ENCODE measurements at regions not wholly inside any gene's neighbourhood (a gene's known extent, or its start where the extent isn't known, plus 50 kb on each side); places are given as distances from the start of the nearest gene placed in this dataset.
A peak's percentile ranks its signal among the peaks of the same experiment; 100 is the strongest.

DNA sequence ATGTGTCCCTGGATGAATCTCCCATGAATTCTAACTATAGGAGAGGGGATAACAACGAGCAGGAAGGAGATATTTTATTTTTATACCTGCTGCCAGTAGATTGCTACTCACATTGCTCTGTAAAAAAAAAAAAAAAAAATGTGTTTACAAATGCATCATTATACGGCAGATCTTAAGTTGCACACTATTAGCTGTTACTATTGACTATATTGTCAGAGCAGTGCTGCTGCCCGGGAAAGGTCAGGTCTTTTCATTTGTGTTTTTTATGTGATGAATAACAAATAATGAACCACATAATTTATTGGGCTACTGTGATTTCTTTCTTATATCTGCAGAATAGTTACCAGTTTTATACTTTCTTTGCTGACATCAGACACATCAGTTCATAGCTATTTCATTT lies 393.3 kb downstream of the C6orf118 start:
- WGBS, 10 experiments: 28 to 79% (median 50%) methylated on average over 1 to 3 of the region's 3 CpGs; no CpG with 5 or more reads in 1 of the 10 experiments
- ATAC-seq (replicated peaks in 6 of 8): peak in 5 of 8 experiments; percentile 65 to 87 (median 72)
- no peak overlapping the region for H3K4me3 ChIP-seq
- H3K4me1 ChIP-seq (replicated peaks in 1 of 2): peaks cover 9 to 24% of the 10 kb centered on the region in 2 donors
- in situ Hi-C loops (cut with MboI; ENCODE audit: low pct_unique_long_range_greater_than_20kb in 2 of 9, low sequenced_read_pairs in 9 of 9, unreplicated experiment in 9 of 9): loop anchor here in 4 of 9 experiments (25.0 kb wide), 3 partner anchors 704 to 1504 kb away; partner anchors contain the start of gene QKI (in 1 of the 4)
- no peak overlapping the region for H3K27ac ChIP-seq

DNA sequence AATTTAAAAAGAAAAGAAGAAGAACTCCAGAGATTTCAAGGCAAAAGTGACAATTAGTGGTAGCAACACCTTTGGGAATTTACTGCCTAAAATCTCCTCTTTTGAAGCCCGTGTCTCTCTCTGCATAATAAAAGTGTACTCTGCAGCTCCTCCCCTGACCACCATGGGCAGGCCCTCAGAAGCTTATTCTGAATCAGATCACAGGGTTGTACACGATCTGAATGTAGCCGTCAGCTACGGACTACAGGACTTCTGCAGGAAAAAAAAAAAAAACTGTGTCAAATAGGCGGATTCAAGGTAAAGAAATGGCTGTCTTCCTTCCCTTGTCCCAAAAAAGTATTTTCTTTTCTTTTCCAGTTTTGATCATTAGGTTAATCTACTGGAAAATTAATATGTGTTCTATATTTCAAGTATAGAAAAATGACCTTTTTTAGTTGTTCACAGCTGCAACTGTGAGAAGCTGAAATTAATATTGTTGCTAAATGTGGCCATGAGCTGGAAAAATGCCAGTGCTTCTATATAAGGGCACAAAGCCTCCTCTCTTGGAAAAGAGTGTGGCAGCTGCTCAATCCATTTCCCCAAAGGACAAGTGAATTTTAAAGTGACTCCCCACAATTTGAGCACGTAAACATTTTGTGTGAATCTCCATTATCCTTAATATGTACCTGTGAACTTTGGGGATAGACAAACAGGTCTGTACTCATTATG lies 397.4 kb downstream of the C6orf118 start:
- peaks cover 9 to 24% of the 10 kb centered on the region in 2 donors for H3K4me1 ChIP-seq (replicated peaks in 1 of 2)
- no peak overlapping the region for H3K4me3 ChIP-seq
- 12 to 80% (median 39%) methylated on average over 1 to 6 of the region's 6 CpGs for WGBS, 10 experiments
- no peak overlapping the region for H3K27ac ChIP-seq
- in situ Hi-C loops (cut with MboI; ENCODE audit: low pct_unique_long_range_greater_than_20kb in 2 of 9, low sequenced_read_pairs in 9 of 9, unreplicated experiment in 9 of 9): loop anchor here in 4 of 9 experiments (25.0 kb wide), 3 partner anchors 700 to 1500 kb away; partner anchors contain the start of gene QKI (in 1 of the 4)
- ATAC-seq (replicated peaks in 6 of 8): peak in 7 of 8 experiments; percentile 52 to 81 (median 63)

DNA sequence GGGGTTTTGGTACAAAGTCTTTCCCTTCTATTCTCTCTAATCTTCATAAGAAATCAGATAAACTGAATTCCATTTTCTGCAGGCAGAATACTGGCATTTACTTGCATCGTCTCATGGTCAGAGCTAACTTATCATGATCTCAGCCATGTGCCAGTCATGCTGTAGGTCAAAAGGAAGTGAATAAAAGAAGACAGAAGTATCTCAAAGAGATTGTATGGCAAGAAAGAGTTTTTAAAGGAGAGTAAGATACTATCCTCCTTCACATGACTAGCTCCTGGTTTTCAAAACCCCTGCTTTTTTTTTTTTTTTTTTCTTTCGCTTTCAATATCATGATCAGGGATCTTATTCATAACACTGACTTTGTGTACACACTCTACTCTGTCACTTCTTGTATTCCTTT lies 398.3 kb downstream of the C6orf118 start:
- no peak for ATAC-seq (replicated peaks in 6 of 8)
- in situ Hi-C loops (cut with MboI; ENCODE audit: low pct_unique_long_range_greater_than_20kb in 2 of 9, low sequenced_read_pairs in 9 of 9, unreplicated experiment in 9 of 9): loop anchor here in 4 of 9 experiments (25.0 kb wide), 3 partner anchors 699 to 1499 kb away; partner anchors contain the start of gene QKI (in 1 of the 4)
- Histone ChIP-seq H3K4me3 (no peak overlapping the region), H3K27ac (no peak overlapping the region), H3K4me1 (replicated peaks in 1 of 2) (peaks cover 3 to 17% of the 10 kb centered on the region in 2 donors)
- 55 to 100% (median 92%) methylated on average over 1 to 2 of the region's 2 CpGs; no CpG with 5 or more reads in 1 of the 10 experiments for WGBS, 10 experiments

DNA sequence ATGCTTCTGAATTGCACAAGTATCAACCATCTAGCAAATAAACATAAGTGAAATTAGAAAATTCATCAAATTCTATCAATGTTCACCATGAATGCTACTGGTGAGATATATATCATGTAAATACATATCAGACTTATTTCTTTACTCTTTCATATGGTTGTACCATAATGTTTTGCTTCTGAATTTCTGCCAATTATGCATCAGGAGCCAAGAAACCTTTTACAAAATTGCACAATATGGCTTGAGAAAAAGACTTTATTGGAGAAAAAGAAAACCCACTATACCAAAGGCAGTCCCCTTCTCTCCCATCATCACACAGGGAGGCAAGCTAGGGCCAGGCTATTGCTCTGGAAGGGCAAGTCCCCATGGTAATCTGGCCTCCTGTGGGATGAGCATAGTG lies 402.6 kb downstream of the C6orf118 start:
- in situ Hi-C loops (cut with MboI; ENCODE audit: low pct_unique_long_range_greater_than_20kb in 2 of 9, low sequenced_read_pairs in 9 of 9, unreplicated experiment in 9 of 9): loop anchor here in 4 of 9 experiments (25.0 kb wide), 3 partner anchors 694 to 1494 kb away; partner anchors contain the start of gene QKI (in 1 of the 4)
- H3K4me3 ChIP-seq: no peak overlapping the region
- H3K4me1 ChIP-seq (replicated peaks in 1 of 2): peaks cover 0 to 2% of the 10 kb centered on the region in 2 donors
- H3K27ac ChIP-seq: no peak overlapping the region
- ATAC-seq (replicated peaks in 6 of 8): no peak

DNA sequence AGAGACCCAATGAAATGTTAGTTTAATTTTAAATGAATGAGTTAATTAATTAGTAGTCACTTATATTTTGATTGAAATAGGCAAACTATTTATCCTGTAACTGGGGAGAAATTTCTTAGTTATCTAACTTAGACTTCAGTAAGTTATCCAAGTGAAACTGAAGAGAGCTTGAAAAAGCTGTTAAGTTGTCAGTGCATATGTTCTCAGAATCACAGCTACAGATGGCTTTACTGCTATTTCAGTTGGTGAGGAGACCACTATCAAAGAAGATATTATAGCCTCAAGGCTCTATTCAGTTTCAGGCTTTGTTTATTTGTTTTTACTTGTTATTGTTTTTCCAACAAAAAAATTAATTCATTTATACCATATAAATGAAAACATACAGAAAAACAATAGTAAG lies 404.1 kb downstream of the C6orf118 start:
- ATAC-seq (replicated peaks in 6 of 8): no peak
- H3K4me1 ChIP-seq (replicated peaks in 1 of 2): no peaks in the 10 kb centered on the region
- H3K4me3 ChIP-seq: no peak overlapping the region
- no peak overlapping the region for H3K27ac ChIP-seq
- in situ Hi-C loops (cut with MboI; ENCODE audit: low pct_unique_long_range_greater_than_20kb in 2 of 9, low sequenced_read_pairs in 9 of 9, unreplicated experiment in 9 of 9): loop anchor here in 4 of 9 experiments (25.0 kb wide), 3 partner anchors 693 to 1493 kb away; partner anchors contain the start of gene QKI (in 1 of the 4)

DNA sequence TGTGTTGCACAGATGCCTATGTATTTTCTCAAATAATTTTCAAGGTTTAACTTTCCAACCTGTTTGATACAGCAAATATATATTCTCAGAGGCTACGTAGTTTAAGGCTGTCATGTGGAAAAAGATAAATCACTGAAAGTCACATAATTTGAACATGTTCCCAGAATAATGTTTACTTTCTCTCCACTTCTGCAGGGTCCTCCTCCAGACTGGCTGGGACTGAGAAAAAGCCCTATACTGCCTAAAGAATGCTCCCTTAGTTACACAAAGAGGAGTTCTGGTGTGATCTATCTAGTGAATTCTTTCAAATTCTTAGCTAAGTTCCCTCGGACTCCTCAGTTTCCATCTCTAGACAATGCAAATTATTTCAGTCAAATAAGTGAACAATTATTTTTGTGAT lies 411.0 kb downstream of the C6orf118 start:
- in situ Hi-C loops (cut with MboI; ENCODE audit: low pct_unique_long_range_greater_than_20kb in 2 of 9, low sequenced_read_pairs in 9 of 9, unreplicated experiment in 9 of 9): no loop called here
- ATAC-seq (replicated peaks in 6 of 8): peak in 1 of 8 experiments; percentile 77
- WGBS, 10 experiments: 0 to 100% (median 75%) methylated on average over 1 to 2 of the region's 2 CpGs
- no peak overlapping the region for H3K27ac ChIP-seq
- H3K4me3 ChIP-seq: no peak overlapping the region
- no peaks in the 10 kb centered on the region for H3K4me1 ChIP-seq (replicated peaks in 1 of 2)

DNA sequence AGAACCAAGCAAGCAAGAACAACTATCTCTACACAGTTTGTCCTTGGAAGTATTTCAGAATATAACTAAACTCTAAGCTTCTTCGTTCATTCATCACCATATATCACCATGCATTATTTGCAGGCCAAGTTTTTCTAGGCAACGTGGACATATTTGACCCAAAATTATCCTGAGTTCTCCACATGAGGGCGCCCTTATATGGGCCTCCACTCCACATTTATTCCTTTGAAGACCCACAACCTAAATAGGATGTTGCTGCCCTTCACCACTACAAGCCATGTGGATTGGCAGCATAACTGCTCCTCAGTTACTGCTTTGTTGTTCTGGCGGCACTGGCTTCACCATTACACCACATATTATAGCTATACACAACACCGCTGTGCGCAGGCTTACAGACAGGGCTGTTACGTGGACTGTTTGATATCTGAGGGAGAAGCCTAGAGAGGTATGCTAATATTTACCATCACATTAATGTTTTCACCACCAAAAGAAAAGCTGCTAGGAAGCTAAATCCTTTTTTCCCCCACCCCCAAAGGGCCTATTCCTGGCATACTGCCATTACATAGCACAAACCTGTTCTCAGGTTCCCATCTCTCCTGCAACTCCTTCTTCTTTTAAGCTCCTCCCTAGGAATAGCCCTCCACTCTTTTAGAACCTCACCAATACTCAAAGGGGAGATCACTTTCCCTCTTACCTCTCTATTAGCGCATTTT lies 411.7 kb downstream of the C6orf118 start:
- 32 to 100% (median 82%) methylated on average over 1 to 7 of the region's 8 CpGs for WGBS, 10 experiments
- Histone ChIP-seq H3K27ac (no peak overlapping the region), H3K4me3 (no peak overlapping the region), H3K4me1 (replicated peaks in 1 of 2) (no peaks in the 10 kb centered on the region)
- in situ Hi-C loops (cut with MboI; ENCODE audit: low pct_unique_long_range_greater_than_20kb in 2 of 9, low sequenced_read_pairs in 9 of 9, unreplicated experiment in 9 of 9): no loop called here
- peak in 2 of 8 experiments; percentile 53 to 93 for ATAC-seq (replicated peaks in 6 of 8)

DNA sequence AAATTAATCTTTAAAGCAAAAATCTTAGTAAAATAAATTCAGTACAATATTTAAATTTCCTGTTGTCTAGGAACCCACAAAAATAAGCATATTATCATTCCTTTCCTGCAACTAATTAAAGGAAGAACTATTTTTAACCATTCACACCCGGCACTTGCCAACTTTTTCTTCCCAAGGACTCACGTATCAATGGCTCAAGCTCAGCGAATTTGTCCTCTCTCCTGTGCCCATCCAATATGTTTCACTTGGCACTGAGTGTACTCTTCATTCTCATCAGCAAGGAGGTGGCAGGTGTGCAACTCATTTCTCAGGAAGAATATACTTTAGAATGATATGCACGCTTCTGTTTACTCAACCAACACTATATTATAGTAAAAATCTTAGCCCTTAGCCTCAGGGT lies 419.4 kb downstream of the C6orf118 start:
- no peak for ATAC-seq (replicated peaks in 6 of 8)
- no peaks in the 10 kb centered on the region for H3K4me1 ChIP-seq (replicated peaks in 1 of 2)
- H3K4me3 ChIP-seq: no peak overlapping the region
- H3K27ac ChIP-seq: no peak overlapping the region
- WGBS, 10 experiments: 0 to 100% (median 50%) methylated on average over 1 to 4 of the region's 4 CpGs; no CpG with 5 or more reads in 2 of the 10 experiments
- in situ Hi-C loops (cut with MboI; ENCODE audit: low pct_unique_long_range_greater_than_20kb in 2 of 9, low sequenced_read_pairs in 9 of 9, unreplicated experiment in 9 of 9): no loop called here

DNA sequence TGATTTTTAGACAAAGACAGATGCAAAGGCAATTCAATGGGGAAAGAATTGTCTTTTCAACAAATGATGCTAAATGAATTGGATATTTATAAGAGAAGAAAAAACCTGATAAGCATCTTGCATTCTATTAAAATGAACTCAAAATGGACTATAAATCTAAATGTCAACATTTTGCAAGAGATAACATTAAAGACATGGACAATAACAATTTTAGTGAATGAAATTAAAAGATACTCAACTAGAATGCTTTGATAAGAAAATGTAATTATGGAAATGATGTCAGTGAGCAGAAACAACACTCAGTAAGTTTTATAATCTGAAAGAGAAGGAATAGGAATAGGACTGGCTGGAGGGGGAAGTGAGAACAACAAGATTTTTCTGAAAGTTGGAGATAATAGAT lies 421.7 kb downstream of the C6orf118 start:
- Histone ChIP-seq H3K4me1 (replicated peaks in 1 of 2) (no peaks in the 10 kb centered on the region), H3K27ac (no peak overlapping the region), H3K4me3 (no peak overlapping the region)
- no peak for ATAC-seq (replicated peaks in 6 of 8)
- in situ Hi-C loops (cut with MboI; ENCODE audit: low pct_unique_long_range_greater_than_20kb in 2 of 9, low sequenced_read_pairs in 9 of 9, unreplicated experiment in 9 of 9): no loop called here

DNA sequence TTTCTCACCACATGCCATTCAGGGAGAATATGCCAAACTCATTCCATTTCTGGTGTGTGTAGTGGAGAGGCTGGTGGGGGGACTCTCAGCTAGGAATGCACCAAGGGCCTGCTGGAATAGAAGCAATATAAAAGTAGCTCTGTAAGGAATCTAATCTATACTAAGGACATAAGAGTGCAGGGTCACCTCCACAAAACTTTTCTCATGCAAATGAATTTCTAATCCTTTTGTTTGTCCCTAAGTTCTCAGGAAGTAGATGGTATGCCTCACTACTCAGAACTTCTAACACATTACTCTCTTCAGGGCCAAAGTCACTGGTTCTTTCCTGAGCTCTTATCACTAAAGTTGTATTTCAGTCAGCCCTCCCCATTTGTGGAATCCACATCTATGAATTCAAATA lies 427.2 kb downstream of the C6orf118 start:
- ATAC-seq (replicated peaks in 6 of 8): no peak
- in situ Hi-C loops (cut with MboI; ENCODE audit: low pct_unique_long_range_greater_than_20kb in 2 of 9, low sequenced_read_pairs in 9 of 9, unreplicated experiment in 9 of 9): no loop called here
- no peak overlapping the region for H3K27ac ChIP-seq
- no peak overlapping the region for H3K4me3 ChIP-seq
- H3K4me1 ChIP-seq (replicated peaks in 1 of 2): no peaks in the 10 kb centered on the region

DNA sequence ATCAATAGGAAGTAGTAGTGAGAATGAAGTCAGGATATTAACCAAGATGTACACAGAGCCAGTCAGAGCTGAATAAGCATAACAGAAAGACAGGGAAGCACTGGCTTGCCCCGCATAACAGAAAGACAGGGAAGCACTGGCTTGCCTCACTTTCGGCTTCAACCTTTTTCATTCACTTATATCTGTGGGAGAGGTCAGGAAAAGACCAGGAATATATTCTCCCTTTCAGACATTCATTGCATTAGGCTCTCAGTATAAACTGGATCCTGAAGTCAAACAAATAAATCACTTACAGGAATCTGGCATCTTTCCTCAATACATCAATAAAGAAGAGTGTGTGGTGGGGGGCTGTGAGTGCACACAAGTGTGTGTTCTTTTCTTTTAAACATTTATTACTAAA lies 437.6 kb downstream of the C6orf118 start:
- ATAC-seq (replicated peaks in 6 of 8): peak in 3 of 8 experiments; percentile 43 to 63 (median 53)
- Histone ChIP-seq H3K27ac (no peak overlapping the region), H3K4me3 (no peak overlapping the region), H3K4me1 (replicated peaks in 1 of 2) (peaks cover 0 to 5% of the 10 kb centered on the region in 2 donors)
- in situ Hi-C loops (cut with MboI; ENCODE audit: low pct_unique_long_range_greater_than_20kb in 2 of 9, low sequenced_read_pairs in 9 of 9, unreplicated experiment in 9 of 9): no loop called here
- 29 to 100% (median 54%) methylated on average over 1 to 2 of the region's 2 CpGs; no CpG with 5 or more reads in 4 of the 10 experiments for WGBS, 10 experiments

DNA sequence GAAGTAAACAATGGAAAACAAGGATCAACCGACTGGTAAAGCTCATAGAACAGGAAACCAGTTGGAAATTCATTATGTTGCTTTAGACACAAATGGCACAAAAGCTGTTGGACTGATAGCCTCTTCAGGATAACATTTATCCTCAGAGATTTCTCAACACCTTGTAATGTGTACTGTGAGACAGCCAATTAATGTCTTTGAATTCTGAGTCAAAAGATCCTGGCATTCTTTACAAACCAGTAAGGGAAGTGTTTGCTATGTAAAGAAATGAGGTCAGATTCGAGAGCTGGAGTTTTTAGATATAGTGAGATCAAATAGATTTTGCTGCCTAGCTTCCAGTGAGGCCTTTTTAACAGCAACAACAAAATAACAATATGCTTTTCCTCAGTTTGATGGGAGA lies 439.2 kb downstream of the C6orf118 start:
- peaks cover 0 to 5% of the 10 kb centered on the region in 2 donors for H3K4me1 ChIP-seq (replicated peaks in 1 of 2)
- H3K4me3 ChIP-seq: no peak overlapping the region
- in situ Hi-C loops (cut with MboI; ENCODE audit: low pct_unique_long_range_greater_than_20kb in 2 of 9, low sequenced_read_pairs in 9 of 9, unreplicated experiment in 9 of 9): no loop called here
- ATAC-seq (replicated peaks in 6 of 8): peak in 3 of 8 experiments; percentile 38 to 97 (median 58)
- H3K27ac ChIP-seq: no peak overlapping the region
- 0 to 100% (median 70%) methylated on average over 1 to 2 of the region's 2 CpGs for WGBS, 10 experiments

DNA sequence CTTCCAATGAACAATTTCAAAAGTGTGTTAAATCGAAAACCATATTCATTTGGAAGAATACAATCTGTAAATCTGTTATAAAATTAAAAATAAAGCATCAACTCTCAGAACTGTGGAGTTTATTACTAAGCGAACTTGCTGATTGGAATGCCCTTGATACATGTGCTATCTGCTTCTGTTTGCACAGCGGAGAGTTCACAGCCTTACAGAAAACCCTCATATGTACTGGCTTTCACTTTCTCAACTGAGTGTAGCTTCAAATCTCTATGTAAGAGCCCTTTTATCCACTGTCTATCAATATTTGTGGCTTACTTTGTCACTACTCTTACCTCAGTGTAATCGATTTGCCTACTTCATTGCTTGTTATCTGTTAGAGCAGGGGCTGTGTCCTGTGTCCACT lies 447.4 kb downstream of the C6orf118 start:
- H3K4me1 ChIP-seq (replicated peaks in 1 of 2): peaks cover 0 to 6% of the 10 kb centered on the region in 2 donors
- 9 to 91% (median 73%) methylated on average over 1 to 4 of the region's 4 CpGs for WGBS, 10 experiments
- no peak overlapping the region for H3K4me3 ChIP-seq
- peak in 1 of 8 experiments; percentile 58 for ATAC-seq (replicated peaks in 6 of 8)
- in situ Hi-C loops (cut with MboI; ENCODE audit: low pct_unique_long_range_greater_than_20kb in 2 of 9, low sequenced_read_pairs in 9 of 9, unreplicated experiment in 9 of 9): no loop called here
- no peak overlapping the region for H3K27ac ChIP-seq
